Calu3 (cell line): ENCODE measurements at regions not wholly inside any gene's neighbourhood (a gene's known extent, or its start where the extent isn't known, plus 50 kb on each side); places are given as distances from the start of the nearest gene placed in this dataset.

Experiments
- BruUV-seq: library from RNA; stranded (reverse); fragments of 400-500 nt; replicated peaks from 2 replicates; lab custom pipeline; 2021; lab: Mats Ljungman, UMichigan
- CTCF ChIA-PET: fragments of 300-600 bp; sonication (Branson Sonifier 250); formaldehyde crosslinking; loops from one replicate; lab custom pipeline; 2022; ENCODE audit warnings: antibody characterized with exemption; lab: Charles Lee
- DNase-seq: peaks from one replicate; pipeline ENCODE4 v3.0.0; 2022
- H3K27ac Mint-ChIP-seq: one replicate; pipeline ENCODE4 v1.8.0; 2022; ENCODE audit warnings: mixed read lengths; ENCODE audit not compliant: unreplicated experiment
- H3K27me3 Mint-ChIP-seq: one replicate; pipeline ENCODE4 v1.8.0; 2022; ENCODE audit warnings: mixed read lengths; ENCODE audit not compliant: unreplicated experiment
- H3K36me3 Mint-ChIP-seq: one replicate; pipeline ENCODE4 v1.8.0; 2022; ENCODE audit warnings: mild to moderate bottlenecking, moderate library complexity, mixed read lengths; ENCODE audit not compliant: insufficient read depth, unreplicated experiment
- H3K4me1 Mint-ChIP-seq: one replicate; pipeline ENCODE4 v1.8.0; 2022; ENCODE audit warnings: mild to moderate bottlenecking, low read depth, mixed read lengths; ENCODE audit not compliant: unreplicated experiment
- H3K4me3 Mint-ChIP-seq: one replicate; pipeline ENCODE4 v1.8.0; 2022; ENCODE audit warnings: mild to moderate bottlenecking, low read depth, moderate library complexity, mixed read lengths; ENCODE audit not compliant: unreplicated experiment
- H3K9me3 Mint-ChIP-seq: one replicate; pipeline ENCODE4 v1.8.0; 2022; ENCODE audit warnings: low read depth, mixed read lengths; ENCODE audit not compliant: unreplicated experiment
- CTCF ChIP-seq: fragments of 200-600 bp; IDR thresholded peaks from one replicate; pipeline ENCODE4 v1.8.0; 2022; ENCODE audit warnings: antibody characterized with exemption; ENCODE audit not compliant: unreplicated experiment
- intact Hi-C: fragments of 100-400 bp; cut with micrococcal nuclease; formaldehyde crosslinking; loops from one replicate; pipeline ENCODE4 v1.10.0; 2022; ENCODE audit not compliant: unreplicated experiment

GRCh38 chr1:172980971-172981370 lies 69.8 kb downstream of the TNFSF18 start:
- no TSS peak for BruUV-seq
- no peak overlapping the region for H3K4me3 Mint-ChIP-seq
- peaks cover 3% of the 10 kb centered on the region for H3K9me3 Mint-ChIP-seq
- peaks cover 36% of the 10 kb centered on the region for H3K4me1 Mint-ChIP-seq
- no peak for TF ChIP-seq CTCF
- no peaks in the 10 kb centered on the region for H3K27me3 Mint-ChIP-seq
- intact Hi-C loops, result no loop called here
- DNase-seq, result no peak
- no peak overlapping the region for H3K27ac Mint-ChIP-seq
- peaks cover 14% of the 10 kb centered on the region for H3K36me3 Mint-ChIP-seq
- CTCF ChIA-PET, result no interaction called here
